Activated CD8-positive, alpha-beta memory T cell treated with anti-CD3 and anti-CD28 coated beads, Interleukin-2, amount 10 ng/mL, durations not matched to agents 7 days and 5 days (primary cell): ENCODE measurements at regions not wholly inside any gene's neighbourhood (a gene's known extent, or its start where the extent isn't known, plus 50 kb on each side); places are given as distances from the start of the nearest gene placed in this dataset.
"Not testable (repeated sequence)": the region's sequence is repeated elsewhere in the genome, so short reads cannot be mapped to it uniquely, and the experiment has no call there.

ENCODE experiments used
- ATAC-seq: fragments of 150-1000 bp; cut with Tn5 transposase; one replicate; pipeline ENCODE4 v1.10.0; 2021; ENCODE audit warnings: moderate library complexity
- CTCF ChIA-PET: fragments of 350-600 bp; sonication (Branson Sonifier 250); formaldehyde crosslinking; loops from one replicate; lab custom pipeline; 2021; ENCODE audit warnings: antibody characterized with exemption; lab: Charles Lee
- DNase-seq: peaks from one replicate; pipeline ENCODE4 v3.0.0-alpha.2; 2020
- H3K27ac Mint-ChIP-seq: one replicate; pipeline ENCODE4 v1.8.0; 2021; ENCODE audit warnings: mild to moderate bottlenecking, mixed read lengths
- H3K27me3 Mint-ChIP-seq: one replicate; pipeline ENCODE4 v1.8.0; 2021; ENCODE audit warnings: mixed read lengths
- H3K36me3 Mint-ChIP-seq: one replicate; pipeline ENCODE4 v1.8.0; 2021; ENCODE audit warnings: mild to moderate bottlenecking, mixed read lengths
- H3K4me1 Mint-ChIP-seq: one replicate; pipeline ENCODE4 v1.8.0; 2021; ENCODE audit warnings: mixed read lengths
- H3K4me3 Mint-ChIP-seq: one replicate; pipeline ENCODE4 v1.8.0; 2021; ENCODE audit warnings: mild to moderate bottlenecking, moderate library complexity, mixed read lengths
- H3K9me3 Mint-ChIP-seq: one replicate; pipeline ENCODE4 v1.8.0; 2022; ENCODE audit warnings: low read depth, mixed read lengths

GRCh38 chr13:109702030-109702597 is 84.3 kb downstream of the IRS2 start:
- H3K27ac Mint-ChIP-seq, DNase-seq, H3K36me3 Mint-ChIP-seq, H3K4me1 Mint-ChIP-seq, H3K9me3 Mint-ChIP-seq, ATAC-seq, CTCF ChIA-PET, H3K4me3 Mint-ChIP-seq: not testable (repeated sequence)
- peaks cover 24% of the 10 kb centered on the region for H3K27me3 Mint-ChIP-seq

DNA sequence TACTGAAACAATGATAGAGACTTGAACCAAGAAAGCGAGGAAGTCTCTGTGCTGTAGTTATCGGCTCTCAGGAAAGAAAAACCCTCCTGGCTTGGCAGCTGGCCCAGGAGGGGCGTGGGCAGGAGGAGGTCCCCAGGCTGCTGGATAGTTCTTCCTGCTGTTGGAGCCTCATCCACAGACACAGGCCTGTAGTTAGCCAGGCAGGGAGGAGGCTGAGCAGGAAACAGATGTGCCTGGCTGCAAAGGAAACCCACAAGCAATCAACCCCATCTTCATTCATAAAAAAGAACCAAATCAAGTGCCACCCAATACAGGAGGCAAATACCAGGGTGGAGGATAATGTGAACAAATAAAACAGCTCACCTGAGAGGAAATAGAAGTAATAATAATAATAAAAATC is 86.2 kb downstream of the IRS2 start:
- no peak for DNase-seq
- H3K9me3 Mint-ChIP-seq = no peaks in the 10 kb centered on the region
- H3K4me3 Mint-ChIP-seq = no peak overlapping the region
- no peak overlapping the region for H3K27ac Mint-ChIP-seq
- ATAC-seq = no peak
- H3K4me1 Mint-ChIP-seq = no peaks in the 10 kb centered on the region
- CTCF ChIA-PET = no interaction called here
- no peaks in the 10 kb centered on the region for H3K36me3 Mint-ChIP-seq
- peaks cover 26% of the 10 kb centered on the region for H3K27me3 Mint-ChIP-seq

DNA sequence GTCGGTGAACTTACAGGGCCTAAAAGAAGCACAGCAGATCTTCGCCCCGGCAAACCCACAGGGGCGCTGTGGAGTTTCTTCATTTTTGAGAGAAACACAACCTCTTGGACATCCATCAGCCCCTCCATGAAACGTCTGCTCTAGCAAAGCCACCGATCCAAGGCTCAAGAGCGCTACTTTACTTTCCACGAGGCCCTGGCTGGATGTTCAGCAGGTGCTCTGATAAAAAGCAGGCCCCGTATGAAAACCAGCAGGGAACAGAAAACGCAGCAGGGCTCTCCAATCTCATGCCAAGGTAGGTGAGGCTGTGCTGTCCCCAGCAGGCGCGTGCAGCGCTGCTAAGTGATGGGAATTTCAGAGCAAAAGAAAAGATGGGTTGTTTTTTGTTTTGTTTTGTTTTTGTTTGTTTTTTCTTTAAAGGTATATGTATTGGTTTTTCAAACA is 86.7 kb downstream of the IRS2 start:
- CTCF ChIA-PET = no interaction called here
- no peak overlapping the region for H3K27ac Mint-ChIP-seq
- H3K4me3 Mint-ChIP-seq = no peak overlapping the region
- H3K27me3 Mint-ChIP-seq = peaks cover 21% of the 10 kb centered on the region
- H3K9me3 Mint-ChIP-seq = no peaks in the 10 kb centered on the region
- ATAC-seq (no peak), DNase-seq (no peak)
- H3K36me3 Mint-ChIP-seq = no peaks in the 10 kb centered on the region
- H3K4me1 Mint-ChIP-seq = no peaks in the 10 kb centered on the region

GRCh38 chr13:109698779-109699178 is 87.6 kb downstream of the IRS2 start:
- no peaks in the 10 kb centered on the region for H3K36me3 Mint-ChIP-seq
- no peak for DNase-seq
- ATAC-seq = no peak
- no peaks in the 10 kb centered on the region for H3K9me3 Mint-ChIP-seq
- H3K4me1 Mint-ChIP-seq = no peaks in the 10 kb centered on the region
- no peak overlapping the region for H3K27ac Mint-ChIP-seq
- H3K4me3 Mint-ChIP-seq = no peak overlapping the region
- CTCF ChIA-PET = no interaction called here
- H3K27me3 Mint-ChIP-seq = peaks cover 13% of the 10 kb centered on the region

DNA sequence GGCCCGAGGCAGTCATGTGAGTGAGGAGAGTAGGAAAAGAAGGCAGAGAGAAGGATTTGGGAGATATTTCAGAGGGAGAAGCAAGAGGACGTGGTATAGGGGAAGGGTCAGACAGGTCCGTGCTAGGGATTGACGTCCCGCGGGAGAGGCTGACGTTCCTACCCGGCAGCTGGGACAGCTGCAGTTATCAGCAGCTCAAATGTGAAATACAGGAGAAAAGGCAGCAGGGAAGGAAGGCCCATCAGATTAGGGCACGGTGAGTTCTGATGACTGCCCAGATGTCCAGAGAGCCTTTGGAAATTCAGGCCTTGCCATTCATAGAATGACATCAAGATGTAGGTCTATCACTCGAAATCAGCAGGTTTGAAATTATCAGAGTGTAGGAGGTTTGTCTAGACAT is 88.4 kb downstream of the IRS2 start:
- Mint-ChIP-seq H3K4me1 (no peaks in the 10 kb centered on the region), H3K27ac (no peak overlapping the region), H3K27me3 (peaks cover 12% of the 10 kb centered on the region), H3K36me3 (no peaks in the 10 kb centered on the region), H3K9me3 (no peaks in the 10 kb centered on the region), H3K4me3 (no peak overlapping the region)
- DNase-seq (no peak), ATAC-seq (no peak)
- CTCF ChIA-PET = no interaction called here

- CTCF ChIA-PET = no interaction called here
- no peak for ATAC-seq
- Mint-ChIP-seq H3K27ac (no peak overlapping the region), H3K4me1 (no peaks in the 10 kb centered on the region), H3K4me3 (no peak overlapping the region), H3K27me3 (peaks cover 6% of the 10 kb centered on the region), H3K36me3 (no peaks in the 10 kb centered on the region), H3K9me3 (no peaks in the 10 kb centered on the region)
- no peak for DNase-seq
Measured at GRCh38 chr13:109695402-109696190, 90.8 kb downstream of the IRS2 start.

DNA sequence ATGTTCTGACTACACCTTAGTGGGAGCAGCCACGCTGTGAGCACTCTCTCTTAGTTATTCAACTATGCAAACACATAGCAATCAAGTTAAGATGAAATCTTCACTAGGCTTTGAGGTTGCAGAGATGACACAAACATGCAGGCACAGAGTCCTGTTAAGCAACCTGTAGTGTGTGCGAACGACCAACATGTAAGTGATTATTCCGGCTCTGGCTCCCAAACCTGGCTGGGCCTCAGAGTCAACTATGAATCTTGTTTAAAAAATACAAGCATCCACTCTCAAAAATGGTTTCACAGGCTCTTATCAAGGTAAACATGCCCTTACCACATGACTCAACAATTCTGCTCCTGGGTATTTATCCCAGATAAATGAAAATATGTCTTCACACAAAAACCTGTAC is 91.4 kb downstream of the IRS2 start:
- Mint-ChIP-seq H3K27ac (no peak overlapping the region), H3K27me3 (peaks cover 6% of the 10 kb centered on the region), H3K4me3 (no peak overlapping the region), H3K9me3 (no peaks in the 10 kb centered on the region), H3K4me1 (no peaks in the 10 kb centered on the region), H3K36me3 (no peaks in the 10 kb centered on the region)
- DNase-seq (no peak), ATAC-seq (no peak)
- CTCF ChIA-PET = no interaction called here

- H3K27me3 Mint-ChIP-seq = peaks cover 6% of the 10 kb centered on the region
- H3K36me3 Mint-ChIP-seq = no peaks in the 10 kb centered on the region
- H3K4me3 Mint-ChIP-seq = no peak overlapping the region
- no peak for ATAC-seq
- DNase-seq = no peak
- H3K4me1 Mint-ChIP-seq = no peaks in the 10 kb centered on the region
- CTCF ChIA-PET = no interaction called here
- no peaks in the 10 kb centered on the region for H3K9me3 Mint-ChIP-seq
- no peak overlapping the region for H3K27ac Mint-ChIP-seq
Measured at GRCh38 chr13:109693213-109693612, 93.2 kb downstream of the IRS2 start.

DNA sequence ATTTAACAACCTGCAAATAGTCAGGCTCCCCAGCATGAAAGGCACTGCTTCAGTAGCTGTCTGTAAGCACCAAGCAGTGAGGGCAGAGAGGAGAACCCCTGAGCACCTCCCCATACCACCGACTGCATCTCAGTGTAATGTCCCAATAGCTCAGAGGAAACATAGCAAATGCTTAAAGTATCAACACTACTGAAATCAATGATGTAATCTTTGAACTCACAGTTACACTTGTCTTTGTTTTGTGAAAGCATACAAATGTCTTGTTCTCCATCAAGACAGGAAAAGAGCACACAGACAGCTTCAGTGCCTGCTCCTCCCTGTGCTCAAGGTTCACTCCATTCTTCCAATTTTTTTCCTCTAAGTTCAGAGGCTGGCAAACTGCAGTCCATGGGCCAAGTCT is 94.7 kb downstream of the IRS2 start:
- Mint-ChIP-seq H3K9me3 (no peaks in the 10 kb centered on the region), H3K27me3 (peaks cover 6% of the 10 kb centered on the region), H3K4me1 (no peaks in the 10 kb centered on the region), H3K27ac (no peak overlapping the region), H3K4me3 (no peak overlapping the region), H3K36me3 (no peaks in the 10 kb centered on the region)
- DNase-seq (no peak), ATAC-seq (no peak)
- CTCF ChIA-PET = no interaction called here

GRCh38 chr13:109687559-109688448 is 98.6 kb downstream of the IRS2 start:
- H3K27ac Mint-ChIP-seq = no peak overlapping the region
- CTCF ChIA-PET = no interaction called here

GRCh38 chr13:109685203-109685602 is 101.2 kb downstream of the IRS2 start:
- ATAC-seq (no peak), DNase-seq (no peak)
- CTCF ChIA-PET = no interaction called here
- no peak overlapping the region for H3K4me3 Mint-ChIP-seq
- H3K4me1 Mint-ChIP-seq = no peaks in the 10 kb centered on the region
- H3K9me3 Mint-ChIP-seq = no peaks in the 10 kb centered on the region
- H3K27me3 Mint-ChIP-seq = peaks cover 8% of the 10 kb centered on the region
- no peak overlapping the region for H3K27ac Mint-ChIP-seq
- H3K36me3 Mint-ChIP-seq = no peaks in the 10 kb centered on the region

More at GRCh38 chr13:109687559-109688448, 98.6 kb downstream of the IRS2 start:
- ATAC-seq = no peak
- H3K27me3 Mint-ChIP-seq = peaks cover 8% of the 10 kb centered on the region
- no peak overlapping the region for H3K4me3 Mint-ChIP-seq
- DNase-seq = no peak
- H3K9me3 Mint-ChIP-seq = no peaks in the 10 kb centered on the region
- H3K36me3 Mint-ChIP-seq = no peaks in the 10 kb centered on the region
- H3K4me1 Mint-ChIP-seq = no peaks in the 10 kb centered on the region

GRCh38 chr13:109684824-109685202 is 101.6 kb downstream of the IRS2 start:
- H3K27me3 Mint-ChIP-seq = peaks cover 8% of the 10 kb centered on the region
- DNase-seq (no peak), ATAC-seq (no peak)
- H3K4me1 Mint-ChIP-seq = no peaks in the 10 kb centered on the region
- no peak overlapping the region for H3K27ac Mint-ChIP-seq
- H3K9me3 Mint-ChIP-seq = no peaks in the 10 kb centered on the region
- H3K4me3 Mint-ChIP-seq = no peak overlapping the region
- CTCF ChIA-PET = no interaction called here
- no peaks in the 10 kb centered on the region for H3K36me3 Mint-ChIP-seq

- Mint-ChIP-seq H3K27ac (no peak overlapping the region), H3K9me3 (no peaks in the 10 kb centered on the region), H3K27me3 (peaks cover 8% of the 10 kb centered on the region), H3K4me1 (no peaks in the 10 kb centered on the region), H3K4me3 (no peak overlapping the region), H3K36me3 (no peaks in the 10 kb centered on the region)
- CTCF ChIA-PET = no interaction called here
- DNase-seq (no peak), ATAC-seq (no peak)
Measured at GRCh38 chr13:109684084-109684823, 102.1 kb downstream of the IRS2 start.
